T-helper 17 cell (primary cell): ENCODE measurements at regions not wholly inside any gene's neighbourhood (a gene's known extent, or its start where the extent isn't known, plus 50 kb on each side); places are given as distances from the start of the nearest gene placed in this dataset.
"Not testable (repeated sequence)": the region's sequence is repeated elsewhere in the genome, so short reads cannot be mapped to it uniquely, and the experiment has no call there.

Source experiments
- ATAC-seq: fragments of 150-1000 bp; cut with Tn5 transposase; 2 replicates; pipeline ENCODE4 v1.10.0; 2021; ENCODE audit warnings: mild to moderate bottlenecking, moderate library complexity
- DNase-seq, 3 donors: peaks; one replicate each; pipeline versions ENCODE4 v3.0.0 to v3.0.0-alpha.2; 2020 to 2021
- H3K9me3 ChIP-seq: one replicate; pipeline ENCODE4 v1.7.0; 2013; ENCODE audit warnings: low read length, mild to moderate bottlenecking; ENCODE audit not compliant: control insufficient read depth, poor library complexity, severe bottlenecking
- H3K27ac Mint-ChIP-seq: one replicate; pipeline ENCODE4 v1.8.0; 2022; ENCODE audit warnings: mild to moderate bottlenecking, moderate library complexity, mixed read lengths
- H3K27me3 Mint-ChIP-seq: one replicate; pipeline ENCODE4 v1.8.0; 2022; ENCODE audit warnings: mixed read lengths
- H3K36me3 Mint-ChIP-seq: one replicate; pipeline ENCODE4 v1.8.0; 2022; ENCODE audit warnings: low read depth, mixed read lengths
- H3K4me1 Mint-ChIP-seq: one replicate; pipeline ENCODE4 v1.8.0; 2022; ENCODE audit warnings: mild to moderate bottlenecking, mixed read lengths
- H3K4me3 Mint-ChIP-seq: one replicate; pipeline ENCODE4 v1.8.0; 2022; ENCODE audit warnings: mild to moderate bottlenecking, moderate library complexity, mixed read lengths

DNA sequence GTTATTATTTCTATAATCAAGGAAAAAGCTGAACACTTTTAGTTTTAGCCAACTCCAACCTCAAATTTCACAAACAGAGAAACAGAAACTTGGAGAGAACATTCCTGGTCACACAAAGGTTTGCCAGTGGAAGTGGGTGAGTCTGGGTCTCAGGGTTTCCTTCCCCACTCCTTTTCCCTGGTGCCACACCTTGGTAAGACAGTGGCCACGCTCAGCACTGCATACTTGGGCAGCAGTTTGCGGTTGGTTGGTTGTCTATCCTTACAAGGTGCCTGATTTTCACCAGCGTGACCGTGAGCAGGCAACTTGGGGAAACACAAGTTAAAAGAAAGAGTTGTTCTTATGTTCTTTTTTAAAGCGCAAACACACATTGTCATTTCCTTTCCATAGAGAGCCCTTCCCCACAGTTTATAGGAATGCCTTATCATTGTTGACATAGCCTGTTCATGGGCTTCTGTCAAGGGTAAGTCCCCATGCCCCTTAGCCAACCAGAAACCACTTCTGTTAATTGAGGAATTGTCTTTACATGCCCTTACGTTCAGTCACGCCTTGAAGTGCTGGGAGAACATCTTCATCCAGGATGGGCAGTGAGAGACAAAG is 82.2 kb downstream of the RIN2 start:
- Mint-ChIP-seq H3K27ac (no peak overlapping the region), H3K36me3 (no peaks in the 10 kb centered on the region), H3K4me1 (no peaks in the 10 kb centered on the region), H3K4me3 (no peak overlapping the region), H3K27me3 (peaks cover 16% of the 10 kb centered on the region)
- no peak for ATAC-seq
- DNase-seq = no peak
- H3K9me3 ChIP-seq = no peaks in the 10 kb centered on the region

DNA sequence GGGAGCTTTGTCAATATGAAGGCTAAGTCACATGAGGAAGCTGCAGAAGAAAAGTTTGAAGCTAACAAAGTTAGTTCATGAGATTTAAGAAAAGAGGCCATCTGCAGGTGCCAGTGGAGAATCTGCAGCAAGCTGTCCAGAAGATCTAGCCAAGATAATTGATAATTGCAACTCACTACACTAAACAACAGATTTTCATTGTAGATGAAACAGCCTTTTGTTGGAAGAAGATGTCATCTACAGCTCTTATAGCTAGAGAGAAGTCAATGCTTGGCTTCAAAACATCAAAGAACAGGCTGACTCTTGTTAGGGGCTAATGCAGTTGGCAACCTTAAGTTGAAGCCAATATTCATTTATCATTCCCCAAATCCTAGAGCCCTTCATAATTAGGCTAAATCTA is 83.7 kb downstream of the RIN2 start:
- Mint-ChIP-seq H3K4me1 (no peaks in the 10 kb centered on the region), H3K4me3 (no peak overlapping the region), H3K27ac (no peak overlapping the region), H3K36me3 (no peaks in the 10 kb centered on the region), H3K27me3 (peaks cover 16% of the 10 kb centered on the region)
- DNase-seq (no peak), ATAC-seq (no peak)
- no peaks in the 10 kb centered on the region for H3K9me3 ChIP-seq

DNA sequence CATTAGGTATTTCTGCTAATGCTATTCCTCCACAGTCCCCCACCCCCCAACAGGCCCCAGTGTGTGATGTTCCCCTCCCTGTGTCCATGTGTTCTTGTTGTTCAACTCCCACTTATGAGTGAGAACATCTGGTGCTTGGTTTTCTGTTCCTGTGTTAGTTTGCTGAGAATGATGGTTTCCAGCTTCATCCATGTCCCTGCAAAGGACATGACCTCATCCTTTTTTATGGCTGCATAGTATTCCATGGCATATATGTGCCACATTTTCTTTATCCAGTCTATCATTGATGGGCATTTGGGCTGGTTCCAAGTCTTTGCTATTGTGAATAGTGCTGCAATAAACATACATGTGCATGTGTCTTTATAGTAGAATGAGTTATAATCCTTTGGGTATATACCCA is 86.8 kb downstream of the RIN2 start:
- ATAC-seq, H3K27ac Mint-ChIP-seq, H3K9me3 ChIP-seq, DNase-seq, H3K4me3 Mint-ChIP-seq, H3K4me1 Mint-ChIP-seq, H3K36me3 Mint-ChIP-seq: not testable (repeated sequence)
- peaks cover 16% of the 10 kb centered on the region for H3K27me3 Mint-ChIP-seq

DNA sequence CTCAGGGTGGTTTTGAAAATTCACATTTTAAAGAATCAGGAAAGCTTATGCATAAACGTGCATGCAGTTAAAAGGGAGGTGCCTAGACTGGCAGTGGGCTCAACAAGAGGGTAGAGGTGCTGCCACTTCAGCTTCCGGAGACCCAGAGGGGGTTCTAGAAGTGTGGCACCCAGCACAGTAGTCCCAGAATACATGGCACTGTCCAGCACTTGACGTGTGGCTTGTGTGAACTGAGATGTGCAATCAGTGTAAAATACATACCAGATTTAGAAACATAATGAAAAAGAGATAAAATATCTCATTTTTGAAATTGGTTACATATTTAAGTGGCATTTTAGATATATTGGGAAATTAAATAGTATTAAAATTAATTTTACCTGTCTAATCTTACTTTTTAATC is 89.3 kb downstream of the RIN2 start:
- Mint-ChIP-seq H3K27ac (no peak overlapping the region), H3K4me3 (no peak overlapping the region), H3K36me3 (no peaks in the 10 kb centered on the region)

DNA sequence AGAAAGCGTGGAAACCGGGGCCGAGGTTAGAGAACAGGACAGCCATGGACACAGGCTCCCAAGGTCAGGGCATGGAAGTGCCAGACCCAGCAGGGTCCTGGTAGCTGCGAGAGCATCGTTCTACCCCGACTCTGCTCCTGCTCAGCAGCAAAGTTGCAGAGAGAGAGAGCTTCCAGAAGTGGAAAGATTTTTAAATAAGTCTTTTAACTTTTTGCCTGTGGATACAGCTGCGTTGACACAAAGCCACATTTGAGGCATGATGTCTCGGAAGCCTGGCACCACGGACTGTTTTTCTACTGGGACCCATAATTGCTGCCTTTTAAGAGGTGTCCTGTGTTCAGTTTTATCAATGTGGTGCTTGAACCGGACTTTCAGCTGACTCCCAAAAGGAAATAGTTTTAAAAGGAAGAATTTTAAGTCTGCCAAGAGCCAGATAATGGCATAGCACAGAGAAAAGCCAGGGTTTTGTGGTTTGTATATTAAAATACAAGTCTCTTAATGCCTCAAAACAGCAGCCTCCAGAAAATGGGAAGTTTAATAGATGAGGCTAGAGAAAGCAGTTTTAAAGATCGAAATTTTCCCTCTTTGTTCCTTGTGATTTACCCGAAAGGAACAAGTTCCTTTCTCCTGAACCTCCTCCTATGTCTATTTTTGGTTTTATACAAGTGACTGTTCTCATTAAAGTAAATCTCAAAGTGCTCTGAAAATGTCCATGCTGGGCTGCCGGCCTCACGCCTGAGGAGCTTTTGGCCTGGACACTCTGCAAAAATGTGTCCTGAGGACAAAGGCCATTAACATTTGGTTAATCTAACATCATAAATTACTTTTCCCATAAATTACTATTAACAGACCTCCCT is 91.5 kb downstream of the RIN2 start:
- no peak overlapping the region for H3K27ac Mint-ChIP-seq
- no peaks in the 10 kb centered on the region for H3K9me3 ChIP-seq
- peaks cover 2% of the 10 kb centered on the region for H3K36me3 Mint-ChIP-seq
- ATAC-seq (no peak), DNase-seq (no peak)
- peaks cover 5% of the 10 kb centered on the region for H3K4me1 Mint-ChIP-seq
- no peak overlapping the region for H3K4me3 Mint-ChIP-seq
- peaks cover 16% of the 10 kb centered on the region for H3K27me3 Mint-ChIP-seq

More for the DNA sequence above, 89.3 kb downstream of the RIN2 start:
- no peak for DNase-seq
- peaks cover 5% of the 10 kb centered on the region for H3K4me1 Mint-ChIP-seq
- no peak for ATAC-seq
- H3K9me3 ChIP-seq = no peaks in the 10 kb centered on the region
- peaks cover 16% of the 10 kb centered on the region for H3K27me3 Mint-ChIP-seq

DNA sequence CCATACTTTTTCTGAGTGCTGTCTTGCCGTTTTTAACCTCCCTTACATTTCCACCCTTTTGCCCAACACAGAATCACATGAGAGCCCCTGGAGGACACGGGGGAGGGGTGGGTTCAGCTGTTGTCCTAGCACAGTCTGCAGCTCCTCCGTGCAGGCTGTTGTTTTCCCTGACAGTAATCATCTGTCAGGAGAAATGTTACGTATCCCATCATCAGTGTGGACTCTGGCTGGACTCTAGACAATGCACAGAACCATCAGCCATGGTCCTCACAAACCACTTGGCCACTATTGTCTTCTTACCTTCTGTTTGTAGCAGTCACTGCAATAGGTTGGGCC is 92.1 kb downstream of the RIN2 start:
- peaks cover 5% of the 10 kb centered on the region for H3K4me1 Mint-ChIP-seq
- peaks cover 16% of the 10 kb centered on the region for H3K27me3 Mint-ChIP-seq
- H3K9me3 ChIP-seq = no peaks in the 10 kb centered on the region
- peaks cover 2% of the 10 kb centered on the region for H3K36me3 Mint-ChIP-seq
- DNase-seq = no peak
- H3K27ac Mint-ChIP-seq = no peak overlapping the region
- H3K4me3 Mint-ChIP-seq = no peak overlapping the region
- no peak for ATAC-seq

DNA sequence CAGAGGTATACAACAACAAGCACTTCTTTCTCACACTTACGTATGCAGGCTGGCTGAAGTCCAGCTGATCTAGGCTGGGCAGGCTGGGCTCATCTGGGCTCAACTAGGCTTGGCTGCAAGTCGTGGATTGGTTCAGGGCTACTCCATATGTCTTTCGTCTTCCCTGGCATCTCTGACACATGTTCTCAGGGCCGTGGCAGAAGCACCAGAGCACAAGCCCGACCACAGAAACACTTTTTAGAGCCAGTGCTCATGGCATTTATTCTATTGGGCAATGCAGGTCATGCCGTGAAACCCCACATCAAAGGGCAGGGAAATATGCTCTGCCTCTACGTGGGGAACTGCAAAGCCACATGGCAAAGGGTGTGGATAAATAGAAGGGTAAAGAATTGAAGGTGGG is 93.8 kb downstream of the RIN2 start:
- H3K27ac Mint-ChIP-seq = no peak overlapping the region
- DNase-seq (no peak), ATAC-seq (no peak)
- H3K9me3 ChIP-seq = no peaks in the 10 kb centered on the region
- H3K4me1 Mint-ChIP-seq = peaks cover 5% of the 10 kb centered on the region
- H3K4me3 Mint-ChIP-seq = no peak overlapping the region
- H3K27me3 Mint-ChIP-seq = peaks cover 11% of the 10 kb centered on the region
- peaks cover 2% of the 10 kb centered on the region for H3K36me3 Mint-ChIP-seq

DNA sequence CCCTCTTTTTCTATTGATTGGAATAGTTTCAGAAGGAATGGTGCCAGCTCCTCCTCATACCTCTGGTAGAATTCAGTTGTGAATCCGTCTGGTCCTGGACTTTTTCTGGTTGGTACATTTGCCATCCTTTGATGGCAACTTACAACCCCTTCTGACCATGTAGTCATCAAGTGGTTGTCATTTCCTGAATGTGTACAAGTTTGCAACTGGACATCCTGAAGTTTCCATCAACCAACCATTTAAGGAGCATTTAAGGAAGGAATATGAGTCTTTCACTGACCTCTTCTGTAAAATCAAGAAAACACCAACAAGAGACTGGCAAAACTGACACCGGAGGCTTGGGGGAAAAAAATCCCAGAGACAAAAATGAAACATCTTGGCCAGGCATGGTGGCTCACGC is 97.4 kb downstream of the RIN2 start:
- ATAC-seq = no peak

DNA sequence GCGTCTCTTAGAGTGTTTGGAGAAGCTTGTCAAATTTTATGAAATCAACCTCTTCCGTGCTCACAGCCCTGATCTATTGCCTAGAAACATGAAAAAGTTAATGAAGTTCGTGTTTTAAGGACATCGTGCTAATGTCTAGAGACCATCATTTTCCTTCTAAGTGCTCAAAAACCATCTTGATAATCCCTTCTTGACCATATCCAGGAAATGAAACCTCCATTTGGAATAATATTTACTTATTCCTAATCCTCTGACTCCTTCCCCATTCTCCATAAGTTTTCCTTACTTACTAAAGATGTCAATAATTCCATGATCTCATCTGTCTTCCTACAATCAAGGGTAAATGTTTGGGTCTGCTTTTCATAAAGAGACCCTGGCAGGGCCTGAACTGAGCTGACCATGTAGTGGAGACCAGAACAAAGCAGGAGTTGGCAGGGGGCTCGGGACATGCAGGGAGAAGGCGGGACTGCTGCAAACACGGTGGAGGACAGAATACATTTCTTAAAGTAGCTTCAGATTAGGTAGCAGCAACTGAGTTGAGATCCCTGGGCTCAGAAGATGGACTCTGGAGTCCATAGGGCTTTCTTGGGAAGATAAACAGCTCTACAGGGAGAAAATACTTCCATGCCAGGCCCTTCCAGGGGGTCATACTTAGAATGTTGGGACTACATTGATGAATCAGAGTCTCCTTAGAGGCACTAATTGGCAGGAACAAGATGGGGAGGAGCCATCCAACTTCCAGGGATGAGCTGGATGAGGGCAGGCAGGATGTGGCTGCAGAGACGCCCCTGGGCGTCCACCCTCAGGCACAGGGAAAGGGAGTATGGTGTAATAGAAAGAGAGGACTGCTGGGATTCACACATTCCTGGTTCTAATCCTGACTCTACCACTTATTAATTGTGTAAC is 100.7 kb downstream of the RIN2 start:
- Mint-ChIP-seq H3K27ac (no peak overlapping the region), H3K4me1 (no peaks in the 10 kb centered on the region), H3K27me3 (no peaks in the 10 kb centered on the region), H3K36me3 (peaks cover 2% of the 10 kb centered on the region), H3K4me3 (no peak overlapping the region)
- no peak for ATAC-seq
- no peaks in the 10 kb centered on the region for H3K9me3 ChIP-seq
- no peak for DNase-seq

More for the DNA sequence above, 97.4 kb downstream of the RIN2 start:
- no peak overlapping the region for H3K27ac Mint-ChIP-seq
- no peak for DNase-seq
- no peaks in the 10 kb centered on the region for H3K9me3 ChIP-seq
- peaks cover 2% of the 10 kb centered on the region for H3K36me3 Mint-ChIP-seq
- H3K4me3 Mint-ChIP-seq = no peak overlapping the region
- peaks cover 5% of the 10 kb centered on the region for H3K4me1 Mint-ChIP-seq
- no peaks in the 10 kb centered on the region for H3K27me3 Mint-ChIP-seq

DNA sequence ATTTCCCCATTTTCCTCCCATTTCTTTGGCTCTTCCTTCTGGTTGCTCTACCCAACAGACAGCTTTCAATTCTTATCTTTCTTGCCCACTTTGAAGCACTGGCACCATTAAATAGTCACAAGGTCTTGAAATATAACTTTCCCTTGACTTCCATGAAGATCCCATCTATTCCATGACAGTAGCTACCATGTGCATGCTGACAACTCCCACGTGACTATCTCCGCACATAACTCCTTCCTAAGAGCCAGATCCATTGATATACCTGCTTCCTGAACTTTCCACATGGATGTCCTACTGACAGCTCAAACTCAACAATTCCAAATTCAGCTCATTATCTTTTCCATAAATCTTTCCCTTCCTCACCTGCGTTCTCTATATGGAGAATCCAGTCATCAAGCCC is 101.4 kb downstream of the RIN2 start:
- Mint-ChIP-seq H3K27me3 (no peaks in the 10 kb centered on the region), H3K36me3 (peaks cover 2% of the 10 kb centered on the region), H3K4me1 (no peaks in the 10 kb centered on the region), H3K27ac (no peak overlapping the region), H3K4me3 (no peak overlapping the region)
- ATAC-seq = no peak
- no peak for DNase-seq
- no peaks in the 10 kb centered on the region for H3K9me3 ChIP-seq

DNA sequence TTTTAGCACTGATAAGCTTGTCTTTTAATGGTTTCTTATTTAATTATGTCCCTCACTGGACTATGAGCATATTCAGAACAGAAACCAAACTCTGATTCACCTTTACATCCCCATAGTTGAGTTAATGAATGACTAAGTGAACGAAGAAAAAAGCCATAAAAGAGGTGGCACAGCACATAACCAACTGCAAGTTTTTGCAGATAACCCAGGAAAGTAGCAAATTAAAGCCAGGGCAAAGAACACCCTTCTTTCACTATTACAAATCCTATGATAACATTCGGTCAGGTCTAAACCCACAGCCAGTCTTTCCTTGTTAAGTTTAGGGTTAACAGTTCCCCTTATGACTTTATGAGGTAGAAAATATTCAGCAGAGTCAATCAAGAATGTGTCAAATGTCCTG is 102.7 kb downstream of the RIN2 start:
- ATAC-seq (no peak), DNase-seq (no peak)
- Mint-ChIP-seq H3K36me3 (peaks cover 2% of the 10 kb centered on the region), H3K27me3 (no peaks in the 10 kb centered on the region), H3K27ac (no peak overlapping the region), H3K4me3 (no peak overlapping the region), H3K4me1 (no peaks in the 10 kb centered on the region)
- no peaks in the 10 kb centered on the region for H3K9me3 ChIP-seq

DNA sequence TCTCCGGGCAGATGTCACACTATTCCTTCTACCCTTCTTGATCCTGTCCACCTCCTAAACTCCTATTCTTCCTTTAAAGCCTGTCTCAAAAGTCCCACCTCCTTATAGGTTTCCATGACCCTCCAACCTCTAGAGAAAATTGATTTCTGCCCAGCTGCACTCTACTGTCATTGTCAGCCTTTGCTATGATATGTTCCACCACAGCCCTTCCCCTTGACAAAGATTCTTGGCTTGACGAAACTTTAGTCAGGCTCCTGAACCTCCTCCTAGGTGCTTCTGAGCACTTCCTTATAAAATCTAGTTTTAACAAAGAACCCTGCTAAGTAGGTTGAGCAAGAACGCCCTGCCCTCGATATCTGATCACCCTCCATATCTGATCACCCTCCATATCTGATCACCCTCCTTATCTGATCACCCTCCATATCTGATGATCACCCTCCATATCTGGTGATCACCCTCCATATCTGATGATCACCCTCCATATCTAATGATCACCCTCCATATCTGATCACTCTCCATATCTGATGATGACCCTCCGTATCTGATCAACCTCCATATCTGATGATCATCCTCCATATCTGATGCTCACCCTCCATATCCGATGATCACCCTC is 103.2 kb downstream of the RIN2 start:
- no peaks in the 10 kb centered on the region for H3K9me3 ChIP-seq
- Mint-ChIP-seq H3K4me3 (no peak overlapping the region), H3K27me3 (no peaks in the 10 kb centered on the region), H3K27ac (no peak overlapping the region), H3K36me3 (peaks cover 2% of the 10 kb centered on the region), H3K4me1 (no peaks in the 10 kb centered on the region)
- ATAC-seq (no peak), DNase-seq (no peak)

DNA sequence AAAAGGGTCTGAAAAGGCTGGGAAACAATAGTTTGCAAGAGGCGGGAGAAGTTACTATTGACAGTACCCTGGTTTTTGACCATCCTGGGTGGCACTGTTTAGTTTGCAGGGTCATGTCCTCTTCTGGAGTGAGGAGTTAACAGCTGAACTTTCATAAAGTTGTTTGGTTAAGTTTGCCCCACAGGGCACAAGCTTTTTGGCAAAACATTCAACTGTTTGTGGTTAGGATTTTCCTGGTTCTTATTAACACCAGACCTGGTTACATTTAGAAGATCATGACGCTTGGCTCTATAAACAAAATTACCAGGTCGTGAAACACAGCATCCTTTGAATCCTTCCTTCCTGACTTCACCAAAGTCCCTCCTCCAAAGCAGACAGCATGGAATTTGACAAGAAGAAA is 106.1 kb downstream of the RIN2 start:
- Mint-ChIP-seq H3K4me1 (no peaks in the 10 kb centered on the region), H3K27ac (no peak overlapping the region), H3K27me3 (no peaks in the 10 kb centered on the region), H3K36me3 (peaks cover 2% of the 10 kb centered on the region), H3K4me3 (no peak overlapping the region)
- DNase-seq = no peak
- H3K9me3 ChIP-seq = no peaks in the 10 kb centered on the region
- no peak for ATAC-seq
